Tibial nerve (tissue), 3 donors: ENCODE measurements at regions not wholly inside any gene's neighbourhood (a gene's known extent, or its start where the extent isn't known, plus 50 kb on each side); places are given as distances from the start of the nearest gene placed in this dataset.

Experiments used
- EP300 ChIP-seq, 2 donors: sonication (generic); formaldehyde crosslinking; IDR thresholded peaks; one replicate each; pipeline ENCODE4 v1.6.1; 2017; ENCODE audit warnings: antibody characterized with exemption in 2 of 2, mild to moderate bottlenecking in 1 of 2
- POLR2A ChIP-seq, 2 donors: fragments of 450-650 bp; IDR thresholded peaks; one replicate each; pipeline ENCODE4 v1.6.1; 2017; ENCODE audit warnings: antibody characterized with exemption in 2 of 2, mild to moderate bottlenecking in 2 of 2, moderate library complexity in 2 of 2

- TF ChIP-seq EP300 (IDR thresholded peaks at IDR 0.05): no peak
- TF ChIP-seq POLR2A (IDR thresholded peaks at IDR 0.05): no peak
Measured at GRCh38 chr16:59697761-59698160, 963.6 kb upstream of the GOT2 start.
